ENCODE measurements at regions not wholly inside any gene's neighbourhood (a gene's known extent, or its start where the extent isn't known, plus 50 kb on each side); places are given as distances from the start of the nearest gene placed in this dataset.

GRCh38 chr10:113236998-113237397 is 287.0 kb downstream of the TCF7L2 start:
- CTCF ChIA-PET (ENCODE audit: unreplicated experiment), result no interaction called here
- Histone ChIP-seq H3K4me1 (ENCODE audit: insufficient read depth, low read length, poor library complexity, severe bottlenecking) (no peaks in the 10 kb centered on the region), H3K9me2 (ENCODE audit: insufficient read depth, low read length) (no peaks in the 10 kb centered on the region), H3K36me3 (ENCODE audit: insufficient read depth, low read length) (no peaks in the 10 kb centered on the region), H3K9me3 (ENCODE audit: low read length) (no peaks in the 10 kb centered on the region), H4K20me1 (ENCODE audit: insufficient read depth, low read length) (no peaks in the 10 kb centered on the region), H2AFZ (ENCODE audit: low read length) (no peak overlapping the region), H3K27ac (ENCODE audit: low read depth, low read length, poor library complexity, severe bottlenecking) (no peak overlapping the region), H3K79me2 (ENCODE audit: insufficient read depth, low read depth, low read length) (no peaks in the 10 kb centered on the region), H3K4me3 (ENCODE audit: low read depth, low read length, poor library complexity, severe bottlenecking) (no peak overlapping the region), H3K4me2 (ENCODE audit: low read length) (no peak overlapping the region)
- TF ChIP-seq EZH2phosphoT487 (IDR thresholded peaks at IDR 0.05; ENCODE audit: borderline replicate concordance, low read depth, low read length) (no peak), CTCF (conservative IDR thresholded peaks at IDR 0.05; ENCODE audit: low read length) (no peak)
- DNase-seq (ENCODE audit: low spot score), result no peak
- intact Hi-C loops (cut with micrococcal nuclease; ENCODE audit: unreplicated experiment), result no loop called here
- BruUV-seq (replicated peaks), result no TSS peak
- POLR2A ChIA-PET, result interaction anchor here (0.6 kb wide), 1 partner anchor 18 kb away, joined by 4 read pairs; no protein-coding TSS in a partner anchor

GRCh38 chr10:113239566-113240350 is 289.7 kb downstream of the TCF7L2 start:
- no peaks in the 10 kb centered on the region for H3K9me2 ChIP-seq (ENCODE audit: insufficient read depth, low read length)
- no peaks in the 10 kb centered on the region for H3K79me2 ChIP-seq (ENCODE audit: insufficient read depth, low read depth, low read length)
- no peak overlapping the region for H3K4me3 ChIP-seq (ENCODE audit: low read depth, low read length, poor library complexity, severe bottlenecking)
- H3K4me1 ChIP-seq (ENCODE audit: insufficient read depth, low read length, poor library complexity, severe bottlenecking), result no peaks in the 10 kb centered on the region
- H3K4me2 ChIP-seq (ENCODE audit: low read length), result no peak overlapping the region
- BruUV-seq (replicated peaks), result no TSS peak
- no peaks in the 10 kb centered on the region for H3K36me3 ChIP-seq (ENCODE audit: insufficient read depth, low read length)
- ChIA-PET POLR2A (no interaction called here), CTCF (ENCODE audit: unreplicated experiment) (no interaction called here)
- H2AFZ ChIP-seq (ENCODE audit: low read length), result no peak overlapping the region
- no peak for TF ChIP-seq EZH2phosphoT487 (IDR thresholded peaks at IDR 0.05; ENCODE audit: borderline replicate concordance, low read depth, low read length)
- no peak for DNase-seq (ENCODE audit: low spot score)
- H3K9me3 ChIP-seq (ENCODE audit: low read length), result no peaks in the 10 kb centered on the region
- intact Hi-C loops (cut with micrococcal nuclease; ENCODE audit: unreplicated experiment), result no loop called here
- no peaks in the 10 kb centered on the region for H4K20me1 ChIP-seq (ENCODE audit: insufficient read depth, low read length)
- no peak overlapping the region for H3K27ac ChIP-seq (ENCODE audit: low read depth, low read length, poor library complexity, severe bottlenecking)

GRCh38 chr10:113240736-113241135 is 290.7 kb downstream of the TCF7L2 start:
- POLR2A ChIA-PET, result no interaction called here
- TF ChIP-seq CTCF (conservative IDR thresholded peaks at IDR 0.05; ENCODE audit: low read length), result no peak
- no peak for TF ChIP-seq EZH2phosphoT487 (IDR thresholded peaks at IDR 0.05; ENCODE audit: borderline replicate concordance, low read depth, low read length)
- Histone ChIP-seq H3K4me1 (ENCODE audit: insufficient read depth, low read length, poor library complexity, severe bottlenecking) (no peaks in the 10 kb centered on the region), H4K20me1 (ENCODE audit: insufficient read depth, low read length) (no peaks in the 10 kb centered on the region), H3K9me3 (ENCODE audit: low read length) (no peaks in the 10 kb centered on the region), H3K79me2 (ENCODE audit: insufficient read depth, low read depth, low read length) (no peaks in the 10 kb centered on the region), H3K27ac (ENCODE audit: low read depth, low read length, poor library complexity, severe bottlenecking) (no peak overlapping the region), H3K9me2 (ENCODE audit: insufficient read depth, low read length) (no peaks in the 10 kb centered on the region), H2AFZ (ENCODE audit: low read length) (no peak overlapping the region), H3K4me3 (ENCODE audit: low read depth, low read length, poor library complexity, severe bottlenecking) (no peak overlapping the region), H3K4me2 (ENCODE audit: low read length) (no peak overlapping the region), H3K36me3 (ENCODE audit: insufficient read depth, low read length) (no peaks in the 10 kb centered on the region)
- no peak for DNase-seq (ENCODE audit: low spot score)
- CTCF ChIA-PET (ENCODE audit: unreplicated experiment), result no interaction called here
- intact Hi-C loops (cut with micrococcal nuclease; ENCODE audit: unreplicated experiment), result no loop called here
- no TSS peak for BruUV-seq (replicated peaks)
